GM03348 (cell line): ENCODE measurements at regions not wholly inside any gene's neighbourhood (a gene's known extent, or its start where the extent isn't known, plus 50 kb on each side); places are given as distances from the start of the nearest gene placed in this dataset.

Experiments
- DNase-seq: peaks from one replicate; pipeline ENCODE4 v3.0.0; 2012; ENCODE audit warnings: low spot score

DNA sequence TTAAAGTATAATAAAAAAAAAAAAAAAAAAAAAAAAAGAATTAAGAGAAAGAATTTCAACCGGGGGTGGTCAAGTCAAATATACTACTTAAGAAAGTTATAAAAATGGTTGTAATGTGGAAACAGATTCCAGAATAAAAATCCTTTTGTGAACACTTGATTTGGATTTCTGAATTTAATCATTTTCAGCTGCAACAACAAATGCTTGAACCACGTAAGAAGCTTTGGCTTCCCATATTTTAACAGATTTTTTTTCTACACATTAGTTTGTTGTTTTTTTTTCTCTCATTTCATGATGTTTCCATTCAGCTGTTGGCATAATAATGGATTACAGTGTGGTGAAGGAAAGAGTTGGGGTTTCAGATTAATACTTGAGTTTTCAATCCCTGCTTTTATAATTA, 137.3 kb upstream of the AGR3 start:
- no peak for DNase-seq

DNA sequence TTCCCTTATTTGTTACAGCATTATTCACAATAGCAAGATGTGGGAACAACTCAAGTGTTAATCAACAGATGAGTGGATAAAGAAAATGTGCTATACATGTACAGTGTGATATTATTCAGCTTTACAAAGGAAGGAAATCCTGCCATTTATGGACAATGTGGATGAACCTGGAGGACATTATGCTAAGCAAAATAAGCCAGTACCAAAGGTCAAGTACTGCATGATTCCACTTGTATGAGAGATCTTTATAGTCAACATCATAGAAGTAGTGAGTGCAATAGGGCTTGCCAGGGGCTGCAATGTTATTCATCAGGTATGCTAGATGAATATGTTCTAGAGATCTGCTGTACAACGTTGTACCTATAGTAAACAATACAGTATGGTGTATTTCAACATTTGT, 138.5 kb upstream of the AGR3 start:
- DNase-seq = no peak

DNA sequence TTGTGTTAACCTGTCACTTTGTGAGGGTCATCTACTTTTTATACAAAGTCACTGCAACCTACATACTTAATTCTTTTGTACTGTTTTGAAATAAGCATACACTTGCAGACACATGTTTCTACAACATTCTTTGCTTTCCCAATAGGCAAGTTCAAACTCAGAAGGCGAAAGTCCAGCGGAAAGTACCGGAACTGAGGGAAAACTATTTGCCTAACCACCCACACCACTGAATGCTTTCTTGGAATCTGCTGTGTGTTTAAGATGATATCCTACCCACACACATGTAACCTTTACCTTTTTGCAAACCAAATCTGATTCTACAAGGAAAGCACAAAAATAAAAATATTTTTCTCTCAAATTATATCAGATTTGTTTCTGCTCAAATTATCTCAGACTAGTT, 139.4 kb upstream of the AGR3 start:
- peak; percentile 36 for DNase-seq

DNA sequence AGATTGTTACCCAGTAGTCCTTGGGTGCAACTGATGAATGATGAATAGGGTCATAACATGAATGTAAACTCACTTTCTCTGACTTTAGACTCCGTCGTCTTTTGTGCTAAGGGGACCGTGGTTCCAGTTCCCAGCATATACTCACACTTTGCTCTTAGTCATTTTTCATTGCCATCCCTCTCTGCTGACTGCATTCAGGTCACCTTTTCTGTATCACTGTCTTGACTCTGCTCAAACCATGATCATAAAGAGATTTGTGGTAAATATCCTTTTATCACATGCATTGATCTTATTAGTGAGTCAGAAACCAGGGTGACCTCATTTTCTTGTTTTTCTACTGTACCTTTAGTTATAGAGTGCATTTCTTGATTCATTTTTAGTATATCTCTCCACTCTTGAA, 141.1 kb upstream of the AGR3 start:
- DNase-seq = no peak

DNA sequence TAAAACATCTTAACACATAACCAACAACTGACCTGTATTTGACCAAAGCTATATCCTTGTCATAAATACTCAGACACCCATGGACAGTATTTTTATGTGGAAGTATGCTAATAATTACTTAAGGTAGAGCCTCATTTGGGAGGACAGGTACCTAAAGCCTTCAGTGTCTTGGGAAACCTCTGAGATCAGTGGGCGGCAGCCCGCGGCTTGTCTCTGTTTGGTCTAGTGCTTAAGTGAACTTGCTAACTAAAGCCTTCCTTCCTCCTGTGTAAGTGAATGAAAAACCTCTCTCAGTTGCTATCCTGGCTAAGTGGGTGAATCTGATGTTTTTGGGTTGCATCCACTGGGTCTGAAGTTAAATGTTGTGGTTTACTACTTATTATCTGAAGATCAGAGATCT, 144.5 kb upstream of the AGR3 start:
- DNase-seq = no peak

DNA sequence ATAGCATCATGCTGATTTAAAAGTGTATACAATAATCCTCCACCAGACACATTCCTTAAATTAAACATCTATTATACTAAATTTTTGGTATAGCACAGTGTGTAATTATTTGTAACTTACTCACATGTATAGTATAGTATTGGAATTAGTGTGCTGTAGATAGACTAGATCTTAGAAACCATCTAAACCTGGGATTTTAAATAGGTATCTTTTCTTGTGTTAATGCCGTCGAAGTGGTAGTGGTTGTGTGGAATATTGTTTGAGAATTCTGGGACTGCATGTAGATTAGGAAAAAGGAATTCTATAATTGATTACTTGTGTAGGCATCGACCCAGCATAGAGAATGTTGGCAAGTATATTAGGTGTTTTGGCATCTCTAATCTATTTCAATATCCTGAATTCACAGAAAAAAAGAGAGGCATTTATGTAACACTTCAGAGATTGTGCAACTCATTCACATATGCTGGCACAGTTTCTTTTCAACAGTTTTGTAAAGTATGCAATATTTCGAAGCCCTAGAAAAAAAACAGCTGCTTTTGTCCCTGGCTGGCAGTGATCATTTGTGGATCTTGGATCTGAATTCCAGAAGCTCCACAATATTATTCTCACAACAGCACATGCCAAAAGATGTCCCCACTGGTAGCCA, 145.5 kb upstream of the AGR3 start:
- peak; percentile 29 for DNase-seq

DNA sequence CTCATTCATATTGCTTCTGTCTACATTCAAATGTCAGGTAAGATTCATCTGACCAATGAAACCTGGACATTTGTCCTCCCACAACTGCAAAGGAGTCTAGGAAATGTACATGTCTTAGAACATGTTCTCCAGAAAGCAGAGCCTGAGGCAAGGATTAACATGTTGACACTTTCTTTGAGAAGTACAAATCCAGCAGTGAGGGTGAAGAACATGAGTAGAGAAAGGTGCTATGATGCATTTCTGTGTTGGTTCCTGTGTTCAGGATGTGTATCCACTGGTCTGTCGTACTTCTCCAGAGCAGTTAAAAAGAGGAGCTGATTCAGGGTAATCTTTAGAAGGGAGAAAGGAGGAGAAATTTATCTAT, 146.0 kb upstream of the AGR3 start:
- no peak for DNase-seq

DNA sequence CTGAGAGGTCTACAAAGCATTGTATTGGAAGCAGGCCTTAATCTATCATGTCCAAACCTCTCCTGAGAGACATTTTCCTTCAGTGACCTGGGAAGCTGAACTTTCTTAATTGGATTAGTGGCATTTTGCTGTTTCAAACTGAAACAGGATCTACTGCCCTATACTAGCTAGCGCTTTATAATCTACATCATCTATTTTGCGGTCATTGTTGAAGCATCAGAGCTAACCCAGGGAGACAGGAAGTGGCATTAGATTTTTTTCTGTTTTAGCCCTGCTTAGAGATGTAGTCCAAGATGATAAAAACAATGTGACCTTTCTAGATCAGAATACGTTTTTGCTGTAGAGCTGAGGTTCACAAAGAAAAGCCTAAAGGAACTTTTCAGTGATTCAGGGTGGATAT, 147.4 kb upstream of the AGR3 start:
- DNase-seq = no peak

DNA sequence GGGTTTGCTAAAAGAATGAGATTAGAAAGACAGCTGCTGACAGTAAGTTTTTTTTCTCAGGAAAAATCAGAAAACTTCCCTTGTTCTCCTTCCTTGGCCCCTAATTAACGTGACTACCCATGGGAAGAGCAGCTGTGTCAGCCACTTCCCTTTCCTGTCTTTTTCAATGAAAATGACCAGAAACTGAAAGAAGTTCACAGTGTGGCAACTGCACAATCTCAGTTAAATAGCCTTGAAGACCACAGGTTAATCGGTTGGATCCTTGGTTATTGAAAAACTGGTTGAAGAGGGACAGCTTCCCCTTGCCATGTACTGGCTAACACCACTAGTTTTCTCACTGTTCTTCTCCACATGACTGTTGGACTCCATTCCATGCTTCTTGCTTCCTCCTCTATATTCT, 148.8 kb upstream of the AGR3 start:
- no peak for DNase-seq

DNA sequence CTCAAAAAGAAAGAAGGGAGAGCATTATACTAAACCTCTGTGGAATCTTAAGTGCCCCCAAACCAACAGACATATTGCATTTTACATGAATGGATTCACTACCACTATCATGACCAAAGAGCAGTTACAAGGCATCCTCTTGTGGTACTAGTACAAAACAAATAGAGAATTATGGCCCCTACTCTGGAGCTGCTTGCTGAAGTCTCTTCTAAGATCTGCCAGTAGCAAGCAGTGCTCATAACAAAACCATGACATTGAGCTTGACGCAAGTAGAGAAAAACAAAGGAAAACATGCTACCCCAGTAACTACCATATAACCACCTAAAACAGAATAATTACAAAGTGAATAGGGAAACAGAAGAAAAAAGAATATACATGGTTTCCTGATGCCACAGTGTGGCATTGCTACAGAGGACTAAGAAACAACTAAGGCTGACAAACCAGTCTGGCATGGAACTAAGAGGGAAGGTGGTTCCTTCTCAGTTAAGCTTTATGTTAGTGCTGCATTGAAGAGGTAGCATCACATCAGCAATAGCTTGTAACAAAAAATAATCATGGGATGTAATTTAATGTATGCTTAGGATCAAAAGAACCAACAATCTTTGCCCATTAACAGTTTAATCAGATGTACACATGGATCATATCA, 150.2 kb upstream of the AGR3 start:
- no peak for DNase-seq

DNA sequence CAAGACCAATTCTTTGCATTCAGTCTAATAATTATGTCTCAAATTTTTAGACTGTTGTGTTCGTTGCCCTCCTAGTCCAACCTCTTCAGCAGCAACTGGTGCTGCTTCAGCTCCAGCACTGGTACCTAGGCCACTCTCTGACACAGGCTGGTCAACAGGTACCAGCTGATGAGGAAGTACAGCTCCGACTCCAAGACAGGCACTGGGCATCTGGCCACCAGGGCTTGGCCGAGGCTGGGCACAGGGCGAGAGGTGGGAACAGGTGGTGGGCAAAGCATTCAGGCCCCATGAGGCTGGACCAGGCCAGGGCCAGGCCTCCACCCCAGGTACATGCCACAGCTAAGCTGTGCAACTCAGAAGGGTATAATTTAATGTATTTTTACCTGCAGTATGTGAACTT, 151.5 kb upstream of the AGR3 start:
- DNase-seq = no peak

DNA sequence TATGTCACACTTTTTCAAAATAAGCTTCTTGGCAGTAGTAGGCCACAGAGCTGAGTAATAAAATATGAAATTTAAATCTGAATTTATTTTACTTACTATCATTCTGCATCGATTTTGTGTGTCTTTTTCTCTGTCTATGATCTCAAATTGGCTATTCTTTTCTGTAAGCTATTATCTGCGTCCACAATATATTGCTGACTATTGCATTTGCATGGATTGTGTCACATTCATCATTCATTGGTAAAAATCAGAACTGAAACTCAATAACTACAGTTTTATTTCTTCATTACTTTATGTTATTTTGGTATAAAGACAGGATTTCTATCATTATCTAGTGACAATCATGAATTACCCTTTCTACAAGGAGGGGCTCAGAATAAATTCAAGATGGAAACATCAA, 154.8 kb upstream of the AGR3 start:
- DNase-seq = no peak

DNA sequence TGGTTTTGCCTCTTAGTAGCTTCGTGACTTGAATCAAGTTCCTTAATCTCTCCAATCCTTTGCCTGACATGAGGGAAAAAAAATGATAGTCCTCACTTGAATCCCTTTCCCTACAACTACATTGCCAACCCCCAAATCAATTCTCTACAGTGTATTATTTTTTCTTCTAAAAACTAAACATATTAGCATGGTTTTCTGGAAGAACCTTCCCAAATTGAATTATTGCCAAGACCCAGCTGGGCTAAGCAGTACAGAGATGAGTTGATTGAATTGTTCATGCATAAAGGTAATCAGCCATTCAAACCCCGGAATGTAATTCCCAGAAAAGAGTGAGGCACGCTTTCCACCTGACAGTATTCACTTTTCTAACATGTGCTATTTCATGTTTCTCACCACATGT, 155.6 kb upstream of the AGR3 start:
- DNase-seq = no peak

DNA sequence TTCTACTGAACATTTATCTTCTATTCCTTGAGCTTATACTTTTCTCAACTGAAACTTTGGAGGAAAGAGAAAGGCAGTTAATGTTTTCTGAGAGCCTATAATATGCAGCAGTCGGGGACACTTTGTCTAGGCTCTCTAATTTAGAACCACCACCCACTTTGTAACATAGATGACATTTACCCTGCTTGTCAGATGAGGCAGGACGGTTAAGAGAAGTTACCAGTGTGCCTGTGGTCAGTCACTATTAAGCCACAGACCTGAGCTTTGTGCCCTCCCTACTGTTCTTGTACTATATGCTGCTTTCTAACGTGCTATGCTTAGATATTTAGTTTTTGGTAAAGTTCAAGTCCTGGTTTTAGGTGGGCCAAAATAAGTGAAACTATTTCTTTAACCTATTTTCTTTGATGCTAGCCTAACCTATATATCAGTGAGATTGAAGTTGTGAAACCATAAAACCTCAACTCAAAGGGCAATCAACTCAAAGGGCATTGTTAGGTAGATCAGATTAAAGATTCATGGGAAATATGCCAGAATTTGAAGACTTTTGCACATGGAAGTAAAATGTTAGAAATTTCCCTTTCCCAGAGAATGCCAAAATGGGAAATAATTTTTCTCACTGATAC, 156.5 kb upstream of the AGR3 start:
- no peak for DNase-seq

DNA sequence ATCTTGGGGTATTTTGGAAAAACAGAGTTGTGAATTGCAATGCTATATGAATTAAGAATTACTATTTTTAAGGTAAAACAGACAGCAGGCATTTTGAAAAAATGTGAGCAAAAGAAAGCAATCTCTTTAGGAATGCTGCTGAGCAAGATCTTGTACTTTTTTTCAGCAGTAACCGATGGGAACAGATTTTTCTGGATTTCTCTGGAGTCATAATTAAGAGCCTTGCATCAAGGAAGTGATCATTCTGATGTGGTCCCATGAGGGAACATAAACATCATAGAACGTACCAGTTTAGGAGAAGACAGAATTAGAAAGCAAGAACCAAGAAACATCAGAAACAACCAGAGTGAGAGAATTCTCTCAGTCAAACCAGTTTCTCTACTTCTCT, 157.0 kb upstream of the AGR3 start:
- no peak for DNase-seq

DNA sequence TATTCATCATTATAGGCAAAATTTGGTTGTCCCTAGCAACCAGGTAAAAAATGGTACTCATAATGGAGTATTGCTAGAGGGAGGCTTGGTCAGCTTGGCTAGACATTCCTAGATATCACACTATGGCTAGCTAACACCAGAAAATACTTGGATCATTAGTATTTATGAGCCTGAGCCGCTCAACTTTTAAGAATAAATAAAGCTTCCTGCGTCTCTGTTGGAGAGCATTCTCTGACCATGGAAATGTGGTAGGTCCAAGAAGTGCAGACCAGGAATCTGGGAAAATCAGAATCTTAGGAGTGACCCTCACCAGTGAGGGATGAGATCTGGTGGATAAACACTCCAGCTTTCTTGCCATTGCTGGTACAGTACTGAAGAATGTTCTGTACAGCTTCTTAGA, 157.6 kb upstream of the AGR3 start:
- DNase-seq = no peak

DNA sequence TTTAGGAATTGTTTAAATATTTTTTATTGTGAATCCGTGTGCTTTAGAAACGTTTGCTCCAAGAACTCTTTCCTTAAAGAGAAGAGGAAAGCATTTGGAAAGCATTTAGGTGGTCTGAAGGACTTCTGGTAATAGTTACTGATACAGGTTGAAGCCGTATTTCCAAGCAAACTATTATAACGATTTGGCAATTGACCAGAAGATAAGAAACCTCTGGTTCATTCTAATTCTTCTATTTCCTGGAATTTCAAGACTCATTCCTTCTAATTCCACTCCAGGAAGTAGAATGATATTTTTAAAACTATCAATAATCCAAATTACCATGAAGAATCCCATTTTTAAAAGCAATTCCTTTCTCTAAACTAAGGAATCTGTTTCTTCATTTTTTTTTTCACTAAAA, 158.9 kb upstream of the AGR3 start:
- DNase-seq = no peak

DNA sequence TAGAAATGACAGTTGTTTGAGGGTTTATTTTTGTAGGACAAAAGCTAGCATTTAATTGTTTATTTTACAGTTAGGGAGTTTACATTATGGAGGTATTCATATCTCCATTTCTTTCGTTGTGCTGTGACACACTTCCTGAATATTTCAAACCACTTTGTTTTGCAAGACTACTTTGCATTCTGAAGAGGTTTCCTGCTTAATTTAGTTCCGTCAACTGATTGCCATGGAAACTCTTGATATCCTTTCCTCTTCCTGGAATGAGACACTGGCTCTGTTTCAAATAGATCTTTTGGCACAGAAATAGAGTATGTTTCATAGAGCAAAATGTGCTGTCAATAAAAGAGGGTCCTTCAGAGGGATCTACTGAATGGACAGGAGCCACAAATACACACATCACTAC, 159.5 kb upstream of the AGR3 start:
- peak; percentile 32 for DNase-seq

DNA sequence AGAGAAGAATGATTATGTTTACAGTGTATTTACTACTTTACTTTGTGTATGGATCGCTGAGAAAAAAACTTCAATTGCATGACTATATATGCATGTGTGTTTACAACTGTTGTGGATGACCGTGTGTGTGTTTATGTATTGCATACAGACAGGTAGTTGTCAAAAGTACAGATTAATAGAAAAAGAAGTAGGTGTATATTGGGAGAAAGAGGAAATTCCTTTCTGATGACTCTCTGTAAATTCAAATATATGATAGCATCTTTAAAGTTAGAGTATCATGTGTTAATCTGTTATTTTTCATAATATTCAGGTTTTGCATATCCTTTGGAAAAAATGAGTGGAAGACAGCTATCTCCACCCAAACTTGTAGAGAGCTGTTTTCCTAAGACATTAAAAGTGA, 160.4 kb upstream of the AGR3 start:
- no peak for DNase-seq

DNA sequence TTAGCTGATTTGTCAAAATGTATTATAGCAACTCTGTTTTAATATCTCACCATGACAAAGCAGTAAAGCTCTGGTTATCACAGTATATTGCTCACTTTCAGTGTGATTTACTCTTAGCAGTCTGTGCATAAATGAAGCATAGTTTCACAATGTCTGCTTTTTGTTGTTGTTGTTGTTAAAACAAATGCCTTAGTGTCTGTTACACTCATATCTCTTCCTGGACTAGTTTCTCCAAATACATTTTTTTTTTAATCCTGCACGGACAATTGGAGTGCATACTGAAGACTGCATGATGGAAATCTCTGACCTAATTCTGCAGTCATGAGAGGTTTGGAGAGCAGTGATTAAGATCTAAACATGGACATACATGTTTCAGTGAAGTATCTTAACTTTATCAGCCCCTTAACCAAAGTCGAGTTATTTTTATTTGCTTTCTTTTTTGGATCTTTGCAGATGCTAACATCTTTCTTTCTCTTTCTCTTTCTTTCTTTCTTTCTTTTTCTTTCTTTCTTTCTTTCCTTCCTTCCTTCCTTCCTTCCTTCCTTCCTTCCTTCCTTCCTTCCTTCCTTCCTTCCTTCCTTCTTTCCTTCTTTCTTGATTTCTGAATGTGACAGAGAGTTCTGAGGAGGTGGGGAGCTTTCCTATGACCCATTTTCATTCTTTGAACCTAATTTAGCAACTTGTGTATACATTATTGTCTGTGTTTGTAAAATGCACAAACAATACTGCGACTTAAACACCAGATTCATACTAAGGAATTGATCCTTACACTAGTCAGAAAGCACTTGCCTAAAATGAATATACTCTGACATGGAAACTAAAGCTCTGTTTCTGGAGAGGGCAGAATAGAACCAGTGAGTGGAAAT, 161.5 kb upstream of the AGR3 start:
- DNase-seq = no peak

DNA sequence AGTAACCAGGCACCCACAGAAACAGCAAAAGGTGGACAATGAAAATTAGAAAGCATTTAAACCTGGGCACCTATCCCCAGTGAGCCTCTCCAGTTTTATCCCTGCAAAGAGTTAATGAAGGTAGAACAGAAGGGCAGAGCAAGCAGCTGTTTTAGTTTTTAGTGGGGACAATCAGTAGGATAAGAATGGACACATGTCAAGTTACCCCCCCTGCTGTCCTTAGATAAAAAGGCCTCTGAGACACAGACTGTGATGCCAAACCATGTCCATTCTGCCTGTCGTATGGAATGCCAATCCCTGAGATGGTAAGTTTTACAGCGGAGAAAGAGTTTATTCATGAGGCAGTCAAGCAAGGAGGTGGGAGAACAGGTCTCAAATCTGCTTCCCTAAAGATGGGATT, 162.6 kb upstream of the AGR3 start:
- no peak for DNase-seq

DNA sequence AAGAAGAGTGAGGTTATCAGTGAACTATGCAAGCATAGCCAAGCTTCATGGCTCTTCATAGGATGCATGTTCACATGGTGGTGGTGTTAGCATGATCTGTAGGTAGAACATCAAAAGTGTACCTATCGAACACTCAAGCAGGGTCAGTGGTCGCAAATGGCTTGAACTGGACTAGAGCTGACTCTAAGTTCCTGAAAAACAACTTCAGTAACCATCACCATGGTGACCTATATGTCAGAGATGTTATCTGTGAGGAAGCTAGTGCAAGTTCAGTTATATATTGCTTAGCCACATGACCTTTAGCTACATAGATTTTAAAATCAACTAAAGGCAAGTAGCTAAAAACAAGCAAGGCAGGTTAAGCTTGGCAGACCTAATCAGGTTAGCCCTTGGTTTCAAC, 163.1 kb upstream of the AGR3 start:
- no peak for DNase-seq

DNA sequence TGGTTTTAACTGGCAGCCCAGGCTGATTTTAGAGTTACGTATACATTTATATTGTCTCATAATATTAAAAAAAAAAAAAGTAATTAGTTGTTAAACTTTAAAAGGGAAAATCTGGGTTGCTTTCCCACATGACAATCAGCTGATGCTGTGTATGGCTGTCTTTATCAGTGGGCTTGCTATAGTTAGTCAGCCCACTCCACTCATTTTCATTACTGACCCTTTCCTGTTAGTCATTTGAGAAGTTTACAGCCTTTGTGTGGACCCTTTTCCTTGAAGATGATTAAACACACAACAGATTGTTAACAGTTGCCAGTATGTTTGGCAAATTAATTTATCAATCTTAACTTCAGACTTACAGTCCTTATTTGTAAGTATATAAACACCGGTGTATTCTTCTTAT, 164.5 kb upstream of the AGR3 start:
- DNase-seq = no peak
